GM18505 (cell line): ENCODE measurements at regions not wholly inside any gene's neighbourhood (a gene's known extent, or its start where the extent isn't known, plus 50 kb on each side); places are given as distances from the start of the nearest gene placed in this dataset.
"Not testable (repeated sequence)": the region's sequence is repeated elsewhere in the genome, so short reads cannot be mapped to it uniquely, and the experiment has no call there.

Experiments used
- ATAC-seq: cut with Tn5 transposase; IDR thresholded peaks from one replicate; pipeline ENCODE4 v1.9.1; 2021; ENCODE audit not compliant: unreplicated experiment
- POLR2A ChIP-seq: IDR thresholded peaks from 4 replicates; pipeline ENCODE4 v1.6.1; 2011; ENCODE audit warnings: borderline replicate concordance; ENCODE audit not compliant: insufficient read depth, insufficient read length; ENCODE audit errors: extremely low read depth

GRCh38 chr4:53959343-53960120 lies 104.9 kb downstream of the CHIC2 start:
- no peak for ATAC-seq

GRCh38 chr4:53956454-53956853 lies 108.0 kb downstream of the CHIC2 start:
- TF ChIP-seq POLR2A = no peak
- no peak for ATAC-seq

More at GRCh38 chr4:53959343-53960120, 104.9 kb downstream of the CHIC2 start:
- TF ChIP-seq POLR2A = no peak

- no peak for ATAC-seq
- no peak for TF ChIP-seq POLR2A
Measured at GRCh38 chr4:53956053-53956452, 108.4 kb downstream of the CHIC2 start.

- no peak for ATAC-seq
Measured at GRCh38 chr4:53951414-53951813, 113.0 kb downstream of the CHIC2 start.

GRCh38 chr4:53943345-53944085 lies 120.9 kb downstream of the CHIC2 start:
- no peak for ATAC-seq
- TF ChIP-seq POLR2A = no peak

More at GRCh38 chr4:53951414-53951813, 113.0 kb downstream of the CHIC2 start:
- no peak for TF ChIP-seq POLR2A

- ATAC-seq = no peak
- TF ChIP-seq POLR2A = no peak
Measured at GRCh38 chr4:53942712-53943111, 121.7 kb downstream of the CHIC2 start.

GRCh38 chr4:53941331-53941730 lies 123.1 kb downstream of the CHIC2 start:
- no peak for TF ChIP-seq POLR2A
- ATAC-seq = no peak

- ATAC-seq = not testable (repeated sequence)
Measured at GRCh38 chr4:53939892-53940291, 124.5 kb downstream of the CHIC2 start.

- ATAC-seq = no peak
- TF ChIP-seq POLR2A = no peak
Measured at GRCh38 chr4:53937918-53938317, 126.5 kb downstream of the CHIC2 start.

GRCh38 chr4:53937327-53937726 lies 127.1 kb downstream of the CHIC2 start:
- TF ChIP-seq POLR2A = no peak
- ATAC-seq = no peak

- TF ChIP-seq POLR2A = no peak
- ATAC-seq = no peak
Measured at GRCh38 chr4:53935780-53936179, 128.6 kb downstream of the CHIC2 start.

GRCh38 chr4:53932796-53933610 lies 131.4 kb downstream of the CHIC2 start:
- no peak for ATAC-seq

GRCh38 chr4:53931461-53931961 lies 132.9 kb downstream of the CHIC2 start:
- TF ChIP-seq POLR2A = no peak
- ATAC-seq = no peak

More at GRCh38 chr4:53932796-53933610, 131.4 kb downstream of the CHIC2 start:
- TF ChIP-seq POLR2A = no peak

GRCh38 chr4:53929955-53930798 lies 134.2 kb downstream of the CHIC2 start:
- TF ChIP-seq POLR2A = no peak
- ATAC-seq = peak; percentile 69
